ENCODE measurements at regions not wholly inside any gene's neighbourhood (a gene's known extent, or its start where the extent isn't known, plus 50 kb on each side); places are given as distances from the start of the nearest gene placed in this dataset.
"Not testable (repeated sequence)": the region's sequence is repeated elsewhere in the genome, so short reads cannot be mapped to it uniquely, and the experiment has no call there.

DNA sequence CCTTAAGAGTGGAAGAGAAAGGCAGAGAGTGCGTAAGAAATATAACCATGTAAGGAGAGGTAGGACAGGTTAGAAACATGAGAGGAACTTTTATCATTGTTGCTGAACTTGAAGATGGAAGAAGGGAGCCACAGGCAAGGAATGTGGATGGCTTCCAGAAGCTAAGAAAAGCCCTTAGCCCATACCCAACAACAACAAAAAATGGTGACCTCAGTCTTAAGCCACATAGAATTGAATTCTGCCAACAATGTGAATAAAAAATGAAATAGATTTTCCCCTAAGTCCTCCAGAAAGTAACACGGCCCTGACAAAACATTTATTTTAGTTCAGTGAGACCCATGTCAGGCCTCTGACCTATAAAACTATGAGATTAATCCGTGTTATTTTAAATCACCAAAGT, 767.3 kb downstream of the FAM181B start:
- no peak for DNase-seq

DNA sequence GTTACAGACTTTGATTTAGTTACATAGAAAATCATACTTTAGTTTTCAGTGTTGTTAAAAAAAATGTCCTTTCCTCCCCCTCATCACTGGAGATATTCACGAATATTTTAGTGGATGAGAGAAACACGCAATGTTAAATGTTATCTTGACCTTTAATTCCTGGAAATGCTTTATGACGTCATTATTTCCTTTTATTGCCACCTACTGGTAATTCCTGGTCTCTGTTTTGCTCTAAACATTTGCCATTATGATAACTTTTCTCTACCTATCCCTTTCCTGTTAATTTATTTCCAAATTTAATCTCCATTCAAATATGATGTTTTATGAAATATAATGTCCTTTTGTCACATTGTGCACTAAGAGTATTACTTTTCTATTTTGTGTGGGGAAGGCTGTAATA, 770.6 kb downstream of the FAM181B start:
- no peak for DNase-seq

DNA sequence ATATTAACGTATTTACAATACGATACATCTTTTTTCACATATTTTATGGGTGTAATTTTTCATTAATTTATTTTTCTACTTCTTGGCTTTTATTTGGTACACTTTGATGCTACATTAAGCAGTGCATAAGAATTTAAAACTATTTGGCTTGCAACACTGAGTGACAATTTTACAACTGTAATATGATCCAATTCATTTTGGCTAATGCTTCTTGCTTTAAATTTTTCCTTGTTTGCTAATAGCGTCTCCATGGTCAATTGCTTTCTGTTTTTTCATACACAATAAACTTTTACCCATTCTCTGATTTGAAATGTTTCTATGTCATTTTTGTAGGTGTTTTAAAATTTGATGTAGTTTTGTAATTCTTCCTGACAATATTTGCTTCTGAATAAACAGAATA, 773.2 kb downstream of the FAM181B start:
- no peak for DNase-seq

DNA sequence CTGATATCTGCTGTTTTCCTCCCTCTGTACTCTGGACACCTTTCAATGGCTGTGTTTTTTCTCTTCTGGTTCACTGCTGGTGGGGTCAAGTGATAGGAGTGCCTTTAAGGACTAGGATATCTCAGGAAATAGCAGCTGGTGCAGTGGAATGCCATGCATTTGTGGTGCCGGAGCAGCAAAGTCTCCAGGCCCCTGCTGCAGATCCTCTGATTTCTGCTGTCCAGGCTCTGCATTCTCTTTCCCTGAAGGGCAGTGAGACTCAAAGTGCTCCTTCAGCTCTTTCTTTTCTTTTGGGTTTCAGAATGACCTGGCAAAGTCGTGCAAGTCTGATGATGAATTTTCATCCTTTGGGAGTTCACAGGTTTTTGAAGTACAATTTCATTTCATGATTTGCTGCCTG, 774.3 kb downstream of the FAM181B start:
- DNase-seq = no peak

DNA sequence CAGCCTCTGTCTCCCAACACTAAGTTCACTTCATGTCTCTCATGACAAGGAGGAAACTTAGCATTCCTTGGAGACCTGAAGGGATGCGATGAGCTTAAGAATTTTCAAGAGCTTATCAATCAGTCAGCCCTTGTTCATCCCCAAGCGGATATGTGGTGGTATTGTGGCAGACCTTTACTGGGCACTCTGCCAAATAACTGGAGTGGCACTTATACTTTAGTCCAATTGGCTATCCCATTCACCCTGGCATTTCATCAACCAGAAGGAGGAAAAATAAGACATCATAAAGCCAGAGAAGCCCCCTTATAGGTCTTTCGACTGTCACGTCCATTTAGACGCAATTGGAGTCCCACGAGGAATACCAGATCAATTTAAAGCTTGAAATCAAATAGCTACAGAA, 779.4 kb downstream of the FAM181B start:
- not testable (repeated sequence) for DNase-seq

DNA sequence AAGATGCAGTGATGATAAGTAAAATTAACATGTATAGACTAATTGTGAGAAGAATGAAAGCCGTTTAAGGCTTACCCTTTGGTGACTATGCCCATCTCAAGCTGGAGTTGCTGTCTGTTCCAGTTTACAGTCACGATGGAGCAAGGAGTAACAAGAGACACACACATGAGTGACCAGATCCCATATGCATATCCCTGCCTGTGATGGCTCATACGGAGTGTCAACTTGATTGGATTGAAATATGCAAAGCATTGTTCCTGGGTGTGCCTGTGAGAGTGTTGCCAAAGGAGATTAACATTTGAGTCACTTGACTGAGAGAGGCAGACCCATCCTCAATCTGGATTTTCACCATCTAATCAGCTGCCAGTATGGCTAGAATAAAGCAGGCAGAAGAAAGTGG, 786.8 kb downstream of the FAM181B start:
- no peak for DNase-seq

DNA sequence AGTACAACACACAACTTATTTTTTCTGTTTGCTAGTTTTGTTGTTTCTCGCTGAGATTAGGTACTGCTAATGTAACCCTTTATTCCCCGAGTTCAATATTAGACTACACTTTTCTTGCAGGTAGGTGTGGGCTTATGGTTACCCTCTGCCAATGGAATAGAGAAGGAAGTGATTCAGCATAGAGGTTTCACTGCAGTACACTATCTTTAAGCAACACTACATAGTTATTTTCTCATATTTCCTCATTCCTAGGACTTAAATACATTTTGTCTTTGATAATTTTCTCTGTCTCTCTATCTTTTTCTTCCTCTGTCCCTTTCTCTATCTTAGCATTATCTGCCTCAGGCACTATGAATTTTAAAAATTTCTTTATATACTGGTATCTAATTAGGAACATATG, 791.0 kb downstream of the FAM181B start:
- DNase-seq = no peak

DNA sequence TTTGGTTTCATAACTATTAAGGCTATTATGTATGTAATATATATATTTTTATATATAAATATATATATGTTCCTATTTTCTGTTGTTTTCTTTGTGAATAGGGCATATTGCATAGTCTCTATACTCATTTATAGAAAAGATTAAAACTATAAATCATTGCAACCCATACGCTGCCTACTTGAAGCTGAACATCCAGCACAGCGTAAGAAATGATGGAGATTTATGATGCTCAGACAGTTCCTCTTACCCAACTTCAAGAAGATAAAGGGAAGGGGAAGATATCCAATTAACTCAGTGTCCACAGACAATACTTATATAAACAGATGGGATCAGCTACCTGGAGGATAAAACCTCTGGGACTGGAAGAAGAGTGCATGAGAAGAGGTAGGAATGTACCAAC, 791.7 kb downstream of the FAM181B start:
- DNase-seq = no peak

DNA sequence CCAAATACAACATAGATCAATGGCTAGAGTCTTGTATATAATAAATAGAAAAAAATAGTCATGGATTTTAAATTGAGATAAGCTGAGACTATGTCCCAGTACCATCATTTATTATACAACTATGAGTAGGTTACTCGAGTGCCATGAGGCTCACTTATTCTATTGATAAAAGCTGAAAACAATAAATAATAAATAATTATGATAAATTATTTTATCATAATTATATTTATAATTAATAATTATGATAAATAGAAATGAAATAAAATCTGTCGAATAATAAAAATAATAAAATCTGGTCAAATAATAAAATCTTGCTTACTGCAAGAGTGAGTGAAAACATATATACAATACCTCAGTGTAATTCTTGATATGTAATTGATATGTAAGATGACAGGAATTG, 801.4 kb downstream of the FAM181B start:
- no peak for DNase-seq

DNA sequence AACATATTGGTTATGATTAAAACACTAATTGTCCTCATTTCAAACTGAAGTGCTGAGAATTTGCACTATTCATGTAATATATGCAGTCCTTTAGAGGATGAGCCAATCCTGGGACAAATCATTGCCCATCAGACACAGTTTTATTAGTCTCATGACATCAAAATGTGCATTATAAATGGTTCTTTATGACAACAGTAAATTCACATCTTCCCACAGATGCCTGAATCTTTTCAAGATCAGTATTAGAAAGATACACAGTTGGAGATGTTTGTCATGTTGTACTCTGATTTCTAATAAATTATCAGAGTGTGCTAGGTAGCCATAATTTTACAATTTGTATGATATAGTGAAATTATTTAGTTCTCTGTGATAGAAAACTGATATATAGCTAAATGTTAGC, 813.5 kb downstream of the FAM181B start:
- no peak for DNase-seq

DNA sequence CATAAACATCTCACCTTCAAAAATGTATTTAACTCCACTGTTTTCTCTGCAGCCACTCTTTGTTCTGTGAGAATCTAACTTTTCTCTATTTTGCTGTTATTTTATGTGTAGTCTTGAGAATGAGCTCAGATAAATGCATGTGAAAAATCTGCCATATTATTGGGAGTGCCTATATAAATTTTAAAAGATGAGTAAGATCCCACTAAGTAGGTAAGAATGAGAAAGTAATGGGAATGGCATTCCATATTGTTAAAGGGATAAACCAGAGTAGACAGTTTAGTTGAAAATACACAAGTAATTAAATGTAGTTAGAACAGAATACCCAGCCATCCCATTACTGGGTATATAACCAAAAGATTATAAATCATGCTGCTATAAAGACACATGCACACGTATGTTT, 817.2 kb downstream of the FAM181B start:
- DNase-seq = no peak

DNA sequence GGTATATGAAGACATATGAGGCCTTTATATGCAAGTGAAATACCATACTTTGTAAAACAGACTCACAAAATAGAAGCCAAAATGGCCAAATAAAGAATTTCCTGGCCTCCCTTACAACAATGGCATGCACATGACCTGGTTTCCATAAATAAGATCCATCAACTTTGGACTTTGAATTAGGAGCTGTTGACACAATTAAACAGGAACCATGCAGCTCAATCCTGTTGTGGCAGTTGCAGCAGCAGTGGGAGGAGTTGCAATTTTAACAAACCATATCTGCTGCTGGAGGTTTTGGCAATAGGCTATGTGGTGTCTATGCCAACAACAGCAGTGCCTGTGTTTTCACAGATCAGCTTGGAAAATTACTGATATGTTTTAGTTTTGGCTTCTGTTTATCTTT, 818.6 kb downstream of the FAM181B start:
- no peak for DNase-seq

DNA sequence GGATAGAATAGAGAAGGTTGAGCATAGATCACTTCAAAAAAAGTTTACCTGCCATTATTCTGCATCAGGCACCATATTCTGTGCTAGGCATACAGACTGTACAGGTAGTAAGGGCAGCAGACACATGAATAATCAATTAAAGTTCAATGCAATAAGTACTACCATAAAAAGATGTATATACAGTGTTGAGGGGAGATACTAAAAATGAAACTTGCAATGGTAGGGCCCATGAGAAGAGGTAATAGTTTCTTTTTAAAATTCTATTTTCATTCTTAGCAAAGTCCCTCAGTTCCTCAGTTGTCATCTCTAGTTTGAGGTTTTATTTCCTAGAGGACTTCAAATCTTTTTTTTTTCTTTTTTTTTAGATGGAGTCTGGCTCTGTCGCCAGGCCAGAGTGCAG, 819.9 kb downstream of the FAM181B start:
- DNase-seq = no peak

DNA sequence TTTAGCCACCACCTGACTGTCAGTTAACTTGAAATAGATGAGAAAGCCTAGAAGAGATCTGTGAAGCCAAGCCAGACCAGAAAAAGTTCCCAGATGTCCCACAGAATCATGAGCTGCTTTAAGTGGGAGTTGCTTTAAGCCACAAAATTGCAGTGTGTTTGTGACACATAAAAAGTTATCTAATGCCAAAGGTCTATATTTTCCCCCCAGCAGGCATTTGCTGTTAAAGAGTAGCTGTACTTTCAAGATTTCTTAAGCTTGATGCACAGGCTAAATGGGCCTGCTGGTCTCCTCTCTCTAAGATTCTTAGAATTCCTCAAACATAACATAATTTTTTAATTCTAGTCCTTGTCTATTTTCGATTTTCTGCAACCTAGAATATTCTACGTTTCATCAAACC, 825.7 kb downstream of the FAM181B start:
- no peak for DNase-seq

DNA sequence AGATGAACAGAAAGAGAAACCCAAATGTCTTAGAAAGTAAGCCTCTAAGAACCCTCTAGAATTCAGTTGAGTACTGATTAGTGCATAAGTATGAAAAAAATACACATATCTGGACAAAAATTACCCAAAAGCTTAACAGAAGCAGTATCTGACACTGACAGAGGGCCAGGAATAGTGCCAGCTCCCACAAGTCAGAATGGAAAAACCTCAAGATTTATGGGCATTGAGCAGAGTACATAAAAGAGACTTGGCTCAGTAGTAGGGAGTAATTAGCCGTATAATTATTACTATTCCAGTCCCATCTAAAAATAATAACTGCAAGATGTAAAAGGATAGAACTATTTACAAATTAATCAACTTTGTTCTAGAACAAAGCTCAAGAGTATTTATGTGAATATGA, 834.5 kb downstream of the FAM181B start:
- DNase-seq = no peak

DNA sequence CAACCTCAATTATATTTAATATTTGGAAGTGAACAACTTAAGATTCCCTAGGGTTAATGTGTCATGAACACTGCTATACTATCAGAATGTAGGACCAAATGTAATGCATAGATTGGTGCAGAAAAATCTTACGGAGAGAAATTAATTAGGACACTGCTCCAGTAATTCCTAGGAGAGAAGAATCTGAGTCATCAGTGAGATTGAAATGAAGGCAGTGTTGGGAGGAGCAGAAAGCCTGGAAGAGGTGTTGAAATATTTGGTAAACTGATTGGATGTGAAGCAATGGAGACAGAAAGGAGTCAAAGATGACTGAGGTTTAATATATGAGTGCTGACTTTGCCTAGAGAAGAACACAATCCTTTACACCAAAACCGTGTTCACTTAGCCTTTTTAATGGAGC, 836.0 kb downstream of the FAM181B start:
- no peak for DNase-seq

DNA sequence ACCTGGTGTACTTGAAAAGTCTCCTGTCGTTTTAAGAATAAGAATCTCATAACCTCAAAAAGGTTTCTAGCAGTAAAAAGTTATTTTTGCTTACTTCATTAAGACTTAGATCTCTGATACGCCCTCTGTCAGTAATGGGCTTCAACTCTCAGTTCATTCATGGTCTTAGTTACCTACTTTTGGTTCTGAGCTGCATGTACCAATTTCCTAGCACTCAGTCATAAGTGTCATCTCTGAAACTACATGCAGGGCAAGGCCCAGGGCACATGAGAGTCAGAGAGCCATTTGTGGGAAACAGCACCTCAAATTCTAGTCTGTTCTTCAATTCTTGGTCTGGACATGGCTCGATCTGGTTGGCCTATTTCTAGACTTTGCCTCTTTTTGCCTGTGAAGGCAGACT, 838.4 kb downstream of the FAM181B start:
- DNase-seq = no peak

DNA sequence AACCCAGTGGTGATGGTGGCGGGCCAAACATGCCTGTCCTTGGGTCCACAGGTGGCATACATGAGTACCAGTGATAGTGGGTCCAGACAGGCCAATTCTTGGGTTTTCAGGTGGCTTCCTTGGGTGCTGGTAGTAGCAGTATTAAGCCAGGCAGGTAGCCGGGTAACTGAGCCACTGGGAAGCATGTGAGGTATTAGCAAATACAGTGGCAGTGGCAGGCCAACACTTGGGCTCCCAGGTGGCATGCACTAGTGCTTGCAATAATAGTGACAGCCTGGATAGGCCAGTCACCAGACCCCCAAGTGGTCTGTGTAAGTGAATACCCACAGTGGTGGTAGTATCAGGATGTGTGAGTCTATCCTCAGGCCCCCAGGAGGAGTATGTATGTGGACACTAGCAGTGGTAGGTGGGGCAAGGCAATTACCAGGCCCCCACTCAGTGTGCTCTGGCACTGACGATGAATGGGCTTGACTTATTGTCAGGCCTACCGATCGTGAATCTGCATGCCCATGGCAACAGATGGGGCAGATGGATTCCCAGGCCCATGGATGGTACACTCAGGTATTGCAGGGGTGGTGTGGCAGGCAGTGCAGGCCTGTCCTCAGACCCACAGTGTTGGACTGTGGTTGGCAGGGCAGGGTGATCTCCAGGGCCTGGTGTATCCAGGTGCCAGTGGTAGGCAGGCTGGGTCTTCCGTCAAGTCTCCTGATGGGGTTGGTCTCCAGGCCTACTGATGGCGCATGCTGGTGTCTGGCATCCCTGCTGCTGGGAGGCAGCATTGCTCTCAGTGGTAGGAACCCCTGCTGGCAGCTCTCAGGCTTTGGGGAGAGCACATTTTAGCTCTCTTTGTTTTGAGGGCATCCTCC, 840.7 kb downstream of the FAM181B start:
- no peak for DNase-seq

DNA sequence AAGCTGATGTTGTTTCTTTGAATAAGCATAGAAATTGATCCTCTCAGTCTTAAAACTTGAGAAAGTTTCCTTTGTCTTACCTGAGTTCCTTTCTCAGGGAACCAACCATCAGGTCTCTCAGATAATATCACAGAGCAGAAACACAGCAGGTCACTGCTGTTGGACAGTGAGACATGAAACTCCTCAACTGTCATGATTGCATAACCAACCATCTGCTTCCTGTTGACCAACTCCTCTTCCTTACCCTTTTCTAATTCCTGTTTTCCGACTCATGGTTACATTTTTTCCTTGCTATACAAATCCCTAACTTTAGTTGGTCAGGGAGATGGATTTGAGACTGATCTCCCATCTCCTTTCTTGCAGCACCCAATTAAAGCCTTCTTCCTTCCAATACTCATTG, 845.3 kb downstream of the FAM181B start:
- DNase-seq = no peak

DNA sequence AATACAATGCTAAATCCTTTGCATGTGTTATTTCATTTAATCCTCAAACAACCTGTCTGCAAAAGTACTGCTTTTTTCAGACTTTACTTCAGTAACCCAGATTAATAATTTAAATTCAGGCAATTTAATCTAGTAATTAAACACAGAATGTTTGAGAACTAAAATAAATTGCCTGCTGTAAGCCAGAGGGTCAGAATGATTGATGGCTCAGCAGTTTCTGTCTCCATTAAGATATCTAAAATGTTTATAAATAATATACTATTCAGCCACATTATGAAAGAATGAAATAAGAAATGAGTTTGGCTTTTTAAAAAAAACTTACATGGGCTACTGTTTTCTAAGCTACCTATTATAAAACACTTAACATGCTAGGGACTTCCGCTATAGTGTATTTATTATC, 846.0 kb downstream of the FAM181B start:
- no peak for DNase-seq

DNA sequence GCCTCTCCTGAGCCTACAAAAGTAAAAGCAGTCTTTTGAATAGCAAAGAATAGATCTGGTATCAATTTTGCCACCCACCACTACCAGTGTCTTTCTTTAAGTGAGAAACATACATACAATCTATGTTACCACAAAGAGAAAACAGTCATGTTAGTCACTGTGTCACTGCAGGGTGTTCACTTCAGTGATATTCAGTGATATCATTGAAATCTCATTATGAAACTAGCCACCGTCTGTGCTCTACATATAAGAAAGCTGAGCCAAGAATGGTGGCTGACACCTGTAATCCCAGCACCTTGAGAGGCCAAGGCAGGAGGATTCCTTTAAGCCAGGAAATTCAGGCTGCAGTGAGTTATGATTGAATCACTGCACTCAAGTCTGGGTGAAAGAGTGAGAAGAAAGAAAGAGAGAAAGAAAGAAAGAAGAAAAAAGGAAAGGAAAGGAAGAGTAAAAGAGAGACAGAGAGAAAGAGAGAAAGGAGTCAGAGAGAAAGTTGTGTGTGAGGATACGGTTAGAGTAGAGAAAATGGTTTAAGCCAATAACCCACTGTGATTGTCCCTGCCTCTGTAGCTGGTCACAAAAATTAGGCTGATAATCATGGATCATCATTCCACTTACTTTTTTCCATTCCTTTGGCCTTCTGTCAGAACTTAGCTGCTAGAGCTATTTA, 847.1 kb downstream of the FAM181B start:
- DNase-seq = no peak

DNA sequence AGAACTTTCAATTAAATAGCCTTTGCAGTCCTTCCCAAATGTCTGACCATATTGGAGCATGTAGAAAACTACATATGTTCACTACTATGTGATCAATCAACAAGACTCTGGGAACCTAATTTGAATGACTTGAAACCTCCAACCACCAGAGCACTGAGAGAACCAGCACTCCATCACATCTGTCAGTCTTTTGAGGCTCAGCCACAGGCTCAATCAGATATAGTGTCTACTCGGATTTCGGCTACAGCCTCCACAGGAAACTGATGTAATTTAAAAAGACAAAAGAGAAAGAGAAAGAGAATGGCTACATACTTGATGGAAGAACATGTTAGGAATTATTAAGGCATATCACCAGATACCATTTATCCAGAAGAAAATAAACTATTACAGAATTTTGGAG, 859.0 kb downstream of the FAM181B start:
- no peak for DNase-seq

DNA sequence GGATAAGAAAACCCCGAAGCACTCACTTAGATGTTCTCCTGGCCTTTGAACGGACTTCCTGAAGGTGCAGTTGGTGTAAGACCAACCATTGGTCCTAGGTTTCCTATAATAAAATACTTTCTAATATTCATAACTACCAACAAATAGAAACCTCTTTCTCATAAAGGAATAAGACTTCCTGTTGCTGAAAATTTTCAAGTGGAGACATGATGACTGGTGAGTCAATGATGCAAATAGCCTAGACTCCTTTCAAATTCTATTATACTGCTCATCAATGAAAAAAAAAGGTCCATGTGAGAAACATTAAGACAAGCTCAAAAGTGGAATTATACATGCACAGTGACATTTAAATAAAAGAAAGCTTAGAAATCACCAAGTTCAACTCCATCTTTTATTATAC, 862.8 kb downstream of the FAM181B start:
- no peak for DNase-seq

DNA sequence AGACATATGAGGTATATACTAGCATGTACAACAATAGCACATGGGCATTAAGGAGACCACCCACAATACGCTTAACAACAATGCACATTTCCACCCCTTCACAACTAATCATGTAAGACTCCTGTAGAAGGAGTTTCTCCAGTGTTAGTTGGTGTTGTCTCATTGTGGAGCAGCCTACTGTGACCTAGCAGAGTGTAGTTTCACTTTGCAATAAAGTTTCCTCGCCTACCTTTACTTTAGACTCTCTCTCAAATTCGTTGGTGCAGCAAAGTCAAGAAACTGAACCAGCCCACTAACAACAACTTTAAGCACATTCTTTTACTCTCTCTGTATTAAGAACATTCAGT, 863.6 kb downstream of the FAM181B start:
- peak; percentile 6 to 15 for DNase-seq

Measured in activated CD4-positive, alpha-beta T cell treated with anti-CD3 and anti-CD28 coated beads for 4 hours (primary cell).